Ectodermal cell (in vitro differentiated cells): ENCODE measurements at regions not wholly inside any gene's neighbourhood (a gene's known extent, or its start where the extent isn't known, plus 50 kb on each side); places are given as distances from the start of the nearest gene placed in this dataset.
"Not testable (repeated sequence)": the region's sequence is repeated elsewhere in the genome, so short reads cannot be mapped to it uniquely, and the experiment has no call there.

Source experiments
- H3K27ac ChIP-seq: 2 replicates; pipeline ENCODE4 v1.7.0; 2013; ENCODE audit warnings: mild to moderate bottlenecking, low read depth, low read length; ENCODE audit not compliant: insufficient read depth, poor library complexity, severe bottlenecking
- H3K27me3 ChIP-seq: 2 replicates; pipeline ENCODE4 v1.7.0; 2013; ENCODE audit warnings: mild to moderate bottlenecking, low read length; ENCODE audit not compliant: insufficient read depth, control insufficient read depth, poor library complexity, severe bottlenecking
- H3K36me3 ChIP-seq: one replicate; pipeline ENCODE4 v1.7.0; 2013; ENCODE audit warnings: low read length; ENCODE audit not compliant: control insufficient read depth, insufficient read depth
- H3K4me1 ChIP-seq: one replicate; pipeline ENCODE4 v1.7.0; 2013; ENCODE audit warnings: low read length; ENCODE audit not compliant: control insufficient read depth, insufficient read depth
- H3K4me3 ChIP-seq: 2 replicates; pipeline ENCODE4 v1.7.0; 2013; ENCODE audit warnings: low read depth, low read length, control low read depth; ENCODE audit not compliant: insufficient read depth
- H3K9me3 ChIP-seq: 2 replicates; pipeline ENCODE4 v1.7.0; 2013; ENCODE audit warnings: mild to moderate bottlenecking, low read length, moderate library complexity; ENCODE audit not compliant: control insufficient read depth
- WGBS, 2 experiments: methylation state at CpG; one replicate each; pipeline ENCODE4 v1.1.7; 2013; ENCODE audit warnings: missing lambda C conversion rate in 2 of 2; 5-methylcytosine and 5-hydroxymethylcytosine counted together

GRCh38 chr4:158089897-158090296 lies 82.9 kb downstream of the GASK1B start:
- not testable (repeated sequence) for H3K4me1 ChIP-seq, H3K27me3 ChIP-seq, H3K27ac ChIP-seq, H3K9me3 ChIP-seq, H3K36me3 ChIP-seq, H3K4me3 ChIP-seq
- 82 to 86% methylated on average over 20 to 21 of the region's 21 CpGs for whole genome bisulfite sequencing, 2 experiments

GRCh38 chr4:158080354-158080753 lies 92.5 kb downstream of the GASK1B start:
- 70 to 80% methylated on average over 3 of the region's 3 CpGs for WGBS, 2 experiments
- Histone ChIP-seq H3K27ac (no peak overlapping the region), H3K4me3 (no peak overlapping the region), H3K4me1 (no peaks in the 10 kb centered on the region), H3K27me3 (no peaks in the 10 kb centered on the region), H3K36me3 (no peaks in the 10 kb centered on the region), H3K9me3 (no peaks in the 10 kb centered on the region)

GRCh38 chr4:158079661-158080060 lies 93.2 kb downstream of the GASK1B start:
- no peaks in the 10 kb centered on the region for H3K9me3 ChIP-seq
- H3K36me3 ChIP-seq: no peaks in the 10 kb centered on the region
- H3K4me1 ChIP-seq: no peaks in the 10 kb centered on the region
- no peaks in the 10 kb centered on the region for H3K27me3 ChIP-seq
- WGBS, 2 experiments: 92 to 93% methylated on average over 2 of the region's 2 CpGs
- no peak overlapping the region for H3K4me3 ChIP-seq
- H3K27ac ChIP-seq: no peak overlapping the region

GRCh38 chr4:158077835-158078234 lies 95.0 kb downstream of the GASK1B start:
- WGBS, 2 experiments: 84 to 96% methylated on average over 2 of the region's 2 CpGs
- Histone ChIP-seq H3K36me3 (no peaks in the 10 kb centered on the region), H3K4me1 (no peaks in the 10 kb centered on the region), H3K27me3 (no peaks in the 10 kb centered on the region), H3K27ac (no peak overlapping the region), H3K9me3 (no peaks in the 10 kb centered on the region), H3K4me3 (no peak overlapping the region)

- no peak overlapping the region for H3K4me3 ChIP-seq
- WGBS, 2 experiments: 89 to 92% methylated on average over 3 to 5 of the region's 5 CpGs
- H3K27ac ChIP-seq: no peak overlapping the region
- no peaks in the 10 kb centered on the region for H3K27me3 ChIP-seq
- H3K4me1 ChIP-seq: no peaks in the 10 kb centered on the region
- H3K9me3 ChIP-seq: no peaks in the 10 kb centered on the region
- H3K36me3 ChIP-seq: no peaks in the 10 kb centered on the region
Observed at GRCh38 chr4:158074851-158075250, 98.0 kb downstream of the GASK1B start.

- Histone ChIP-seq H3K4me3 (no peak overlapping the region), H3K27me3 (no peaks in the 10 kb centered on the region), H3K36me3 (no peaks in the 10 kb centered on the region), H3K9me3 (no peaks in the 10 kb centered on the region), H3K27ac (no peak overlapping the region), H3K4me1 (no peaks in the 10 kb centered on the region)
- WGBS, 2 experiments: 92 to 97% methylated on average over 3 of the region's 4 CpGs
Observed at GRCh38 chr4:158071931-158072330, 100.9 kb downstream of the GASK1B start.

- no peaks in the 10 kb centered on the region for H3K4me1 ChIP-seq
Observed at GRCh38 chr4:158068068-158068467, 104.8 kb downstream of the GASK1B start.

GRCh38 chr4:158067646-158068045 lies 105.2 kb downstream of the GASK1B start:
- no peaks in the 10 kb centered on the region for H3K4me1 ChIP-seq
- H3K27ac ChIP-seq: no peak overlapping the region
- H3K36me3 ChIP-seq: no peaks in the 10 kb centered on the region
- WGBS, 2 experiments: 91 to 100% methylated on average over 2 of the region's 2 CpGs
- no peaks in the 10 kb centered on the region for H3K9me3 ChIP-seq
- no peak overlapping the region for H3K4me3 ChIP-seq
- no peaks in the 10 kb centered on the region for H3K27me3 ChIP-seq

More at GRCh38 chr4:158068068-158068467, 104.8 kb downstream of the GASK1B start:
- Histone ChIP-seq H3K9me3 (no peaks in the 10 kb centered on the region), H3K36me3 (no peaks in the 10 kb centered on the region), H3K27ac (no peak overlapping the region), H3K4me3 (no peak overlapping the region), H3K27me3 (no peaks in the 10 kb centered on the region)
- 100% methylated on average over 1 of the region's 1 CpG; no CpG with 5 or more reads in 1 of the 2 experiments for WGBS, 2 experiments

GRCh38 chr4:158065603-158066002 lies 107.2 kb downstream of the GASK1B start:
- WGBS, 2 experiments: 100% methylated on average over 1 of the region's 1 CpG; no CpG with 5 or more reads in 1 of the 2 experiments

GRCh38 chr4:158065176-158065575 lies 107.6 kb downstream of the GASK1B start:
- Histone ChIP-seq H3K9me3 (no peaks in the 10 kb centered on the region), H3K4me1 (no peaks in the 10 kb centered on the region), H3K4me3 (no peak overlapping the region), H3K27ac (no peak overlapping the region), H3K36me3 (no peaks in the 10 kb centered on the region), H3K27me3 (no peaks in the 10 kb centered on the region)
- 50 to 56% methylated on average over 2 to 3 of the region's 3 CpGs for WGBS, 2 experiments

More at GRCh38 chr4:158065603-158066002, 107.2 kb downstream of the GASK1B start:
- Histone ChIP-seq H3K27ac (no peak overlapping the region), H3K27me3 (no peaks in the 10 kb centered on the region), H3K36me3 (no peaks in the 10 kb centered on the region), H3K9me3 (no peaks in the 10 kb centered on the region), H3K4me1 (no peaks in the 10 kb centered on the region), H3K4me3 (no peak overlapping the region)

GRCh38 chr4:158056689-158057245 lies 116.1 kb downstream of the GASK1B start:
- no peak overlapping the region for H3K27ac ChIP-seq
- H3K9me3 ChIP-seq: no peaks in the 10 kb centered on the region

More at GRCh38 chr4:158056689-158057245, 116.1 kb downstream of the GASK1B start:
- no peaks in the 10 kb centered on the region for H3K4me1 ChIP-seq
- no peak overlapping the region for H3K4me3 ChIP-seq
- H3K27me3 ChIP-seq: no peaks in the 10 kb centered on the region
- no peaks in the 10 kb centered on the region for H3K36me3 ChIP-seq
